ENCODE measurements at regions not wholly inside any gene's neighbourhood (a gene's known extent, or its start where the extent isn't known, plus 50 kb on each side); places are given as distances from the start of the nearest gene placed in this dataset.

DNA sequence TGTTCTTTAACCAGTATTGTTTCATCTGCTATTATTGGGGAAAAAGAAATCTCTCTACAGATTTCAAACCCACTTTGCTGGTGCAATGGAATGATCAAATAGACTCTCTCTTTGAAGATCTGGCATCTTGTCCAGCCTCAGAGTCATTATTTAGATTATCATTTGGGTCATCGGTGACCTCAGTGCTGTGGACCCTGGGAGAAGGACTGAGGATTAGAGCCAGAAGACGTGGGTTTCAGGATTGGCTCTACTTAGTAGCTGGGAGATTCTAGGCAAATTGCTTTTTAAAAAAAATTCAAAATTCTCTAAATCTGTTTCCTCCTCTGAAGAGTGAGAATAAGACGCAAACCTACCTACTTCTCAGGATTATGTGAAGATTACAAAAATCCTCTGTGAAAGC is 107.6 kb upstream of the CTAGE1 start:
- TF ChIP-seq, protein P1, sequence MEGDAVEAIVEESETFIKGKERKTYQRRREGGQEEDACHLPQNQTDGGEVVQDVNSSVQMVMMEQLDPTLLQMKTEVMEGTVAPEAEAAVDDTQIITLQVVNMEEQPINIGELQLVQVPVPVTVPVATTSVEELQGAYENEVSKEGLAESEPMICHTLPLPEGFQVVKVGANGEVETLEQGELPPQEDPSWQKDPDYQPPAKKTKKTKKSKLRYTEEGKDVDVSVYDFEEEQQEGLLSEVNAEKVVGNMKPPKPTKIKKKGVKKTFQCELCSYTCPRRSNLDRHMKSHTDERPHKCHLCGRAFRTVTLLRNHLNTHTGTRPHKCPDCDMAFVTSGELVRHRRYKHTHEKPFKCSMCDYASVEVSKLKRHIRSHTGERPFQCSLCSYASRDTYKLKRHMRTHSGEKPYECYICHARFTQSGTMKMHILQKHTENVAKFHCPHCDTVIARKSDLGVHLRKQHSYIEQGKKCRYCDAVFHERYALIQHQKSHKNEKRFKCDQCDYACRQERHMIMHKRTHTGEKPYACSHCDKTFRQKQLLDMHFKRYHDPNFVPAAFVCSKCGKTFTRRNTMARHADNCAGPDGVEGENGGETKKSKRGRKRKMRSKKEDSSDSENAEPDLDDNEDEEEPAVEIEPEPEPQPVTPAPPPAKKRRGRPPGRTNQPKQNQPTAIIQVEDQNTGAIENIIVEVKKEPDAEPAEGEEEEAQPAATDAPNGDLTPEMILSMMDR (conservative IDR thresholded peaks at IDR 0.05; ENCODE audit: low read length), result no peak
- no peak for TF ChIP-seq EZH2phosphoT487 (IDR thresholded peaks at IDR 0.05; ENCODE audit: borderline replicate concordance)
